WERI-Rb-1 (cell line): ENCODE measurements at regions not wholly inside any gene's neighbourhood (a gene's known extent, or its start where the extent isn't known, plus 50 kb on each side); places are given as distances from the start of the nearest gene placed in this dataset.

Experiments
- DNase-seq: peaks from one replicate; pipeline ENCODE4 v3.0.0-alpha.2; 2020
- H3K27ac ChIP-seq: fragments of 250-450 bp; sonication (Bioruptor Pico); 2 replicates; pipeline ENCODE4 v1.5.1; 2020; ENCODE audit warnings: mild to moderate bottlenecking, moderate library complexity
- H3K27me3 ChIP-seq: fragments of 250-450 bp; sonication (Bioruptor Pico); 2 replicates; pipeline ENCODE4 v1.5.1; 2021; ENCODE audit warnings: mild to moderate bottlenecking, low read depth, moderate library complexity; ENCODE audit not compliant: insufficient read depth, severe bottlenecking
- H3K36me3 ChIP-seq: fragments of 250-450 bp; sonication (Bioruptor Pico); 2 replicates; pipeline ENCODE4 v1.5.1; 2020; ENCODE audit warnings: mild to moderate bottlenecking, moderate library complexity
- H3K4me3 ChIP-seq: 2 replicates; pipeline ENCODE4 v1.5.1; 2011; ENCODE audit warnings: low read depth, mild to moderate bottlenecking, control low read depth, low read length
- H3K9me3 ChIP-seq: fragments of 250-450 bp; sonication (Bioruptor Pico); 2 replicates; pipeline ENCODE4 v1.5.1; 2021; ENCODE audit warnings: mild to moderate bottlenecking, moderate library complexity; ENCODE audit not compliant: severe bottlenecking
- TF ChIP-seq, protein P1 (sequence below): IDR thresholded peaks from 2 replicates; pipeline ENCODE4 v1.5.1; 2011; ENCODE audit warnings: low read depth, mild to moderate bottlenecking, control low read depth, inconsistent platforms, low read length

DNA sequence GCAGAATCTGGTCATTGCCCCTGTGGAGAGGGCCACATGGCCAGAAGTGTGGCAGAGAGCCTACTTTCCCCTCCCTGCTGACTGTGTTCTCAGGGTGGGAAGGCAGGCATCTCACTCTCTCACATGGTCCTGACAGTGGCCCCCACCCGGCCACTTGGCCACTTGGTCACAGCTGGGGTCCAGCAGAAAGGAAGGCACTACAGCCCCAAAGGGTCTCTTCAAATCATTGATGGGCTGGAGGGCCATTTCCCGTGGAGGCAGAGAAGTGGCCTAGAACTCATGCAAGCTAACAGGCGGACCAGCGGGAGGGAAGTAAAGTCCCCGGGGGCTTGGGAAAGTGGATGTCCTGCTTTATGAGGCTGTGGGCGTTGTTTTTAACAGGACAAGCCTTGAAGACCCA is 125.3 kb downstream of the EMX2 start:
- H3K9me3 ChIP-seq: no peaks in the 10 kb centered on the region
- TF ChIP-seq, protein P1, sequence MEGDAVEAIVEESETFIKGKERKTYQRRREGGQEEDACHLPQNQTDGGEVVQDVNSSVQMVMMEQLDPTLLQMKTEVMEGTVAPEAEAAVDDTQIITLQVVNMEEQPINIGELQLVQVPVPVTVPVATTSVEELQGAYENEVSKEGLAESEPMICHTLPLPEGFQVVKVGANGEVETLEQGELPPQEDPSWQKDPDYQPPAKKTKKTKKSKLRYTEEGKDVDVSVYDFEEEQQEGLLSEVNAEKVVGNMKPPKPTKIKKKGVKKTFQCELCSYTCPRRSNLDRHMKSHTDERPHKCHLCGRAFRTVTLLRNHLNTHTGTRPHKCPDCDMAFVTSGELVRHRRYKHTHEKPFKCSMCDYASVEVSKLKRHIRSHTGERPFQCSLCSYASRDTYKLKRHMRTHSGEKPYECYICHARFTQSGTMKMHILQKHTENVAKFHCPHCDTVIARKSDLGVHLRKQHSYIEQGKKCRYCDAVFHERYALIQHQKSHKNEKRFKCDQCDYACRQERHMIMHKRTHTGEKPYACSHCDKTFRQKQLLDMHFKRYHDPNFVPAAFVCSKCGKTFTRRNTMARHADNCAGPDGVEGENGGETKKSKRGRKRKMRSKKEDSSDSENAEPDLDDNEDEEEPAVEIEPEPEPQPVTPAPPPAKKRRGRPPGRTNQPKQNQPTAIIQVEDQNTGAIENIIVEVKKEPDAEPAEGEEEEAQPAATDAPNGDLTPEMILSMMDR: no peak
- DNase-seq: no peak
- no peaks in the 10 kb centered on the region for H3K27me3 ChIP-seq
- H3K4me3 ChIP-seq: no peak overlapping the region
- no peak overlapping the region for H3K27ac ChIP-seq
- no peaks in the 10 kb centered on the region for H3K36me3 ChIP-seq

DNA sequence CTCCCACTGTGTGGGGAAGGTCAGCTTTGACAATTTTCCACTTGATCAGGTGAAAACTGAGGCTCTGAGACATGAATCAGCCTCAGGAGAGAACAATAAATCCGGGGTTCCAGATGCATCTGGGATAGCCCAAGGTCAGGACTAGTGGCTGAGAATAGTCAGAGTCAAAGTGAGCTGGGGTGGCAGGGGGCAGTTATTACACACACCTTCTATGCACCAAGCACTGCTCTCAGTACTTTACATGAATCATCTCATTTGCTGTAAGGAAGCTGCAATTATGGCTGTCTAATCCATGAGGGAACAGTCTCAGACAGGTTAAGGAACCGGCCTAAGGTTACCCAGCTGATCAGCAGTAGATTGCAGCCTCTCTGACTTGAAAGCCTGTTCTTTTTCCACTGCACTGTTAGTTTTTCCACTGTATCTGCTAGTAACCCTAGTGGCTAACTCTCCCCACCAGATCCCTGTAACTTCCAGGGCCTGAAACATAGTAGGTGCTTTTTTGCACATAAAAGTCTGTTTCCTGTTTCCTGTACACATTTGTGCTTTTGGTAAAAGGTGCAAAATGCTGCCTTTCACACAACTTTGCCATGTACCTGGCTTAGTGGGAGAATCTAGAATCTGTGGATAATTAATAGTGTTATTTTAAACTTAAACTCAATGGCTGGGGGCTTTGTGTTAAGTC is 125.9 kb downstream of the EMX2 start:
- no peaks in the 10 kb centered on the region for H3K9me3 ChIP-seq
- no peak overlapping the region for H3K4me3 ChIP-seq
- no peaks in the 10 kb centered on the region for H3K36me3 ChIP-seq
- no peak for DNase-seq
- TF ChIP-seq, protein P1: no peak
- no peaks in the 10 kb centered on the region for H3K27me3 ChIP-seq
- H3K27ac ChIP-seq: no peak overlapping the region

- TF ChIP-seq, protein P1: no peak
- Histone ChIP-seq H3K27ac (no peak overlapping the region), H3K36me3 (no peaks in the 10 kb centered on the region), H3K4me3 (no peak overlapping the region), H3K27me3 (no peaks in the 10 kb centered on the region), H3K9me3 (no peaks in the 10 kb centered on the region)
- no peak for DNase-seq
Measured at GRCh38 chr10:117669122-117669521, 126.6 kb downstream of the EMX2 start.

DNA sequence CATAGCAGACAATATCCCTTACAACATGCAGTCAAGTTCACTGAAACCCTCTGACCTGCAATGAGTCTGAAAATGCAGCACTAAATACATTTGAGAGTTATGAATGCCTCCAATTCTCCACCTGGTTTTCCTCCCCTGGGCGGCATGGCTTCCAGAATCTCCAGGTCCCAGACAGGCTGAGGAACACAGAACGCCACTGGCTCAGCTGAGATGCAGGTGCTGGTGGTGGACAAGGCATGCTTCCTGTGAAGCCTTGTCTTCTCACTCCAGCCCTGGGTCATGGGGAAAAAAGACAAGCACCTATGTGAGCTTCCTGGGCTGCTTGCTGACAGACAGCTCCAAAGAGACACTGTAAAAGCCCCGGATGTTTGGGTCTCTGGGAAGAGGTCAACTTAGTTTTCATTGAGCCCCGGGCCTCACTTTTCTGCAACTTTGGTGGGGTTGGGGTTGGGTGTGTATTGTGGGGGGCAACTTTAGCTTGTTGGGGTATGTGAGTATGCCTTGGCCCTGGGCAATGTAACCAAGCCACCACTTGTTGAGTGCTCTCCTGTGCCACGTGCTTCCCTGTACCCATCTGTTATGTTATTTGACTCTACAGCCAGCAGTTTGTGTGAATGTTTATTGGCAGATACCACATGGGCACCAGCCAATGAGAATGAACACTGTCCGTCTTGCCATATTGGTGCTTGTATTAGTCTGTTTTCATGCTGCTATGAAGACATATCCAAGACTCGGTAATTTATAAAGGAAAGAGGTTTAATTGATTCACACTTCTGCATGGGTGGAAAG is 127.8 kb downstream of the EMX2 start:
- H3K36me3 ChIP-seq: no peaks in the 10 kb centered on the region
- no peak for DNase-seq
- no peaks in the 10 kb centered on the region for H3K27me3 ChIP-seq
- no peaks in the 10 kb centered on the region for H3K9me3 ChIP-seq
- H3K4me3 ChIP-seq: no peak overlapping the region
- no peak overlapping the region for H3K27ac ChIP-seq
- TF ChIP-seq, protein P1: no peak

DNA sequence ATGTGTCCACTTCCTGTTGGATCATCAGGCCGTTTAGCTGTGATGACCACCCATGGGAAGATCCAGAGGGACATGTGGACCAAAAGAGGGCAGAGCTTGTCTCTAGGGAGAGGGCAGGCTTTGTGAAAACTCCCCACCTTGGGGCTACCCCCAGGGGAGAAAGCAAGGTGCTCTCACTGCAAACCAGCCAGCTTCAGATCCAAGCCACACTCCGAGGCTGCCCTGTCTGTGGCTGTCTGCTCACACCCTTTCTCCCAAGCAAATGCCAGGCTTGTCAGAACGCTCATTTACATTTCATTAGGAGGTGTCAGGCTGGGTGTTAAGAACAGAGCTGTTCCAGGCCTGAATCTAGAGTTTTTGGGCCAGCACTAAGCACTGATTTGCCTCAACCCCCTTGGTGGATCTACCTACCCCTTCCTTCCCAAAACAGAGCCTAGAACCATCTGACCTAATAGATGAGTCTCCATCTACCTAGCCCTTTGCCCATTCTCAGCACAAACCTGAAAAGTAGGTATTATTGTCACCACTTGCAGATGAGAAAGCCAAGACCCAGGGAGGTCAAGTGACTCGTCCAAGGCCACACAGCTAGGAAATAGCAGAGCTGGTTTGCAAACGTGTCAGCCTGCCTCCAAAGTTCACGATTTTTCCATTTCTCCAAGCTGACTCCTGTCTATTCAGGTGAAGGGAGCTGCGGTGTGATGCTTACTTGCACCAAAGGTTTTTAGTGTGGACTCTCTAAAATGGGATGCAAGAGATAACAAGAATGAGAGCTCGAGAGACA is 130.9 kb downstream of the EMX2 start:
- H3K27ac ChIP-seq: no peak overlapping the region
- peaks cover 7% of the 10 kb centered on the region for H3K27me3 ChIP-seq
- TF ChIP-seq, protein P1: no peak
- no peak for DNase-seq
- no peaks in the 10 kb centered on the region for H3K36me3 ChIP-seq
- H3K4me3 ChIP-seq: no peak overlapping the region
- no peaks in the 10 kb centered on the region for H3K9me3 ChIP-seq
